DND-41 (cell line): ENCODE measurements at regions not wholly inside any gene's neighbourhood (a gene's known extent, or its start where the extent isn't known, plus 50 kb on each side); places are given as distances from the start of the nearest gene placed in this dataset.

Experiments
- ATAC-seq: fragments of 200-7000 bp; cut with Tn5 transposase; 3 replicates; pipeline ENCODE4 v1.9.1; 2021; ENCODE audit warnings: low read depth; ENCODE audit not compliant: insufficient read depth
- DNase-seq: peaks from one replicate; pipeline ENCODE4 v3.0.0-alpha.2; 2020
- H2AFZ ChIP-seq: 2 replicates; pipeline ENCODE4 v1.6.0; 2012; ENCODE audit warnings: low read depth, low read length
- H3K27ac ChIP-seq: 2 replicates; pipeline ENCODE4 v1.5.1; 2012; ENCODE audit warnings: low read length, inconsistent platforms
- H3K27me3 ChIP-seq: fragments of 200-600 bp; sonication (generic); 2 replicates; pipeline ENCODE4 v1.6.0; 2012; ENCODE audit warnings: low read length, mild to moderate bottlenecking, inconsistent platforms; ENCODE audit not compliant: insufficient read depth, poor library complexity
- H3K36me3 ChIP-seq: 2 replicates; pipeline ENCODE4 v1.5.1; 2012; ENCODE audit warnings: low read length, inconsistent platforms; ENCODE audit not compliant: insufficient read depth
- H3K4me1 ChIP-seq: 2 replicates; pipeline ENCODE4 v1.5.1; 2012; ENCODE audit warnings: mild to moderate bottlenecking, low read length; ENCODE audit not compliant: insufficient read depth
- H3K4me2 ChIP-seq: 2 replicates; pipeline ENCODE4 v1.6.0; 2012; ENCODE audit warnings: mild to moderate bottlenecking, moderate library complexity, low read length, inconsistent platforms; ENCODE audit not compliant: insufficient read depth
- H3K4me3 ChIP-seq, 2 experiments: fragments of 200-600 bp in 1 of 2; shearing (Covaris generic) in 1 of 2; 2 replicates each; pipeline ENCODE4 v1.5.1; 2012 to 2016; ENCODE audit warnings: inconsistent platforms in 2 of 2, low read length in 2 of 2, mild to moderate bottlenecking in 2 of 2, low read depth in 1 of 2, moderate library complexity in 1 of 2
- H3K79me2 ChIP-seq: 2 replicates; pipeline ENCODE4 v1.6.0; 2012; ENCODE audit warnings: low read length, inconsistent platforms; ENCODE audit not compliant: insufficient read depth
- H3K9ac ChIP-seq: 2 replicates; pipeline ENCODE4 v1.6.0; 2012; ENCODE audit warnings: low read depth, mild to moderate bottlenecking, inconsistent platforms, low read length, moderate library complexity
- H3K9me3 ChIP-seq: 2 replicates; pipeline ENCODE4 v1.5.1; 2012; ENCODE audit warnings: low read length, moderate library complexity, mild to moderate bottlenecking, inconsistent platforms; ENCODE audit not compliant: insufficient read depth, severe bottlenecking
- H4K20me1 ChIP-seq: 2 replicates; pipeline ENCODE4 v1.6.0; 2012; ENCODE audit warnings: low read length; ENCODE audit not compliant: insufficient read depth
- EZH2 ChIP-seq: IDR thresholded peaks from 3 replicates; pipeline ENCODE4 v1.6.1; 2012; ENCODE audit warnings: borderline replicate concordance, low read depth, mild to moderate bottlenecking, moderate library complexity, low read length, inconsistent platforms; ENCODE audit not compliant: severe bottlenecking
- TF ChIP-seq, protein P1 (sequence below): IDR thresholded peaks from 2 replicates; pipeline ENCODE4 v1.5.1; 2012; ENCODE audit warnings: borderline replicate concordance, low read length, moderate library complexity, mild to moderate bottlenecking; ENCODE audit not compliant: poor library complexity, severe bottlenecking; ENCODE audit errors: extremely low read depth

- no peak overlapping the region for H3K4me3 ChIP-seq
- ATAC-seq: no peak
These were observed 466.2 kb upstream of the ADAMTS9 start for GRCh38 chr3:65153850-65154512.

GRCh38 chr3:65151666-65152065 is 463.9 kb upstream of the ADAMTS9 start:
- Histone ChIP-seq H3K27ac (no peak overlapping the region), H3K4me2 (no peak overlapping the region), H4K20me1 (no peaks in the 10 kb centered on the region), H3K27me3 (no peaks in the 10 kb centered on the region), H3K9ac (no peak overlapping the region), H3K36me3 (no peaks in the 10 kb centered on the region), H3K4me3 (no peak overlapping the region), H2AFZ (no peak overlapping the region), H3K4me1 (no peaks in the 10 kb centered on the region), H3K79me2 (no peaks in the 10 kb centered on the region), H3K9me3 (no peaks in the 10 kb centered on the region)
- TF ChIP-seq, protein P1, sequence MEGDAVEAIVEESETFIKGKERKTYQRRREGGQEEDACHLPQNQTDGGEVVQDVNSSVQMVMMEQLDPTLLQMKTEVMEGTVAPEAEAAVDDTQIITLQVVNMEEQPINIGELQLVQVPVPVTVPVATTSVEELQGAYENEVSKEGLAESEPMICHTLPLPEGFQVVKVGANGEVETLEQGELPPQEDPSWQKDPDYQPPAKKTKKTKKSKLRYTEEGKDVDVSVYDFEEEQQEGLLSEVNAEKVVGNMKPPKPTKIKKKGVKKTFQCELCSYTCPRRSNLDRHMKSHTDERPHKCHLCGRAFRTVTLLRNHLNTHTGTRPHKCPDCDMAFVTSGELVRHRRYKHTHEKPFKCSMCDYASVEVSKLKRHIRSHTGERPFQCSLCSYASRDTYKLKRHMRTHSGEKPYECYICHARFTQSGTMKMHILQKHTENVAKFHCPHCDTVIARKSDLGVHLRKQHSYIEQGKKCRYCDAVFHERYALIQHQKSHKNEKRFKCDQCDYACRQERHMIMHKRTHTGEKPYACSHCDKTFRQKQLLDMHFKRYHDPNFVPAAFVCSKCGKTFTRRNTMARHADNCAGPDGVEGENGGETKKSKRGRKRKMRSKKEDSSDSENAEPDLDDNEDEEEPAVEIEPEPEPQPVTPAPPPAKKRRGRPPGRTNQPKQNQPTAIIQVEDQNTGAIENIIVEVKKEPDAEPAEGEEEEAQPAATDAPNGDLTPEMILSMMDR: no peak
- TF ChIP-seq EZH2: no peak
- ATAC-seq (no peak), DNase-seq (no peak)

More at GRCh38 chr3:65153850-65154512, 466.2 kb upstream of the ADAMTS9 start:
- no peaks in the 10 kb centered on the region for H3K4me1 ChIP-seq
- H4K20me1 ChIP-seq: no peaks in the 10 kb centered on the region
- no peak for DNase-seq
- H3K9me3 ChIP-seq: no peaks in the 10 kb centered on the region
- no peak overlapping the region for H3K4me2 ChIP-seq
- H3K79me2 ChIP-seq: no peaks in the 10 kb centered on the region
- no peak overlapping the region for H3K9ac ChIP-seq
- H2AFZ ChIP-seq: no peak overlapping the region
- no peak overlapping the region for H3K27ac ChIP-seq
- no peaks in the 10 kb centered on the region for H3K27me3 ChIP-seq
- no peaks in the 10 kb centered on the region for H3K36me3 ChIP-seq
- TF ChIP-seq, protein P1: no peak
- no peak for TF ChIP-seq EZH2

- Histone ChIP-seq H3K9me3 (no peaks in the 10 kb centered on the region), H3K79me2 (no peaks in the 10 kb centered on the region), H3K27me3 (no peaks in the 10 kb centered on the region), H2AFZ (no peak overlapping the region), H3K4me2 (no peak overlapping the region), H4K20me1 (no peaks in the 10 kb centered on the region), H3K9ac (no peak overlapping the region), H3K36me3 (no peaks in the 10 kb centered on the region), H3K27ac (no peak overlapping the region), H3K4me3 (no peak overlapping the region), H3K4me1 (no peaks in the 10 kb centered on the region)
- no peak for TF ChIP-seq EZH2
- TF ChIP-seq, protein P1: no peak
- ATAC-seq (no peak), DNase-seq (no peak)
These were observed 462.1 kb upstream of the ADAMTS9 start for GRCh38 chr3:65149877-65150276.

- ATAC-seq (no peak), DNase-seq (no peak)
- H3K4me1 ChIP-seq: no peaks in the 10 kb centered on the region
These were observed 460.9 kb upstream of the ADAMTS9 start for GRCh38 chr3:65148687-65149086.

More at GRCh38 chr3:65148687-65149086, 460.9 kb upstream of the ADAMTS9 start:
- Histone ChIP-seq H3K9ac (no peak overlapping the region), H3K27ac (no peak overlapping the region), H3K4me3 (no peak overlapping the region), H3K27me3 (no peaks in the 10 kb centered on the region), H3K9me3 (no peaks in the 10 kb centered on the region), H2AFZ (no peak overlapping the region), H3K4me2 (no peak overlapping the region), H3K36me3 (no peaks in the 10 kb centered on the region), H3K79me2 (no peaks in the 10 kb centered on the region), H4K20me1 (no peaks in the 10 kb centered on the region)
- no peak for TF ChIP-seq EZH2
- TF ChIP-seq, protein P1: no peak
